ENCODE measurements at regions not wholly inside any gene's neighbourhood (a gene's known extent, or its start where the extent isn't known, plus 50 kb on each side); places are given as distances from the start of the nearest gene placed in this dataset.

DNA sequence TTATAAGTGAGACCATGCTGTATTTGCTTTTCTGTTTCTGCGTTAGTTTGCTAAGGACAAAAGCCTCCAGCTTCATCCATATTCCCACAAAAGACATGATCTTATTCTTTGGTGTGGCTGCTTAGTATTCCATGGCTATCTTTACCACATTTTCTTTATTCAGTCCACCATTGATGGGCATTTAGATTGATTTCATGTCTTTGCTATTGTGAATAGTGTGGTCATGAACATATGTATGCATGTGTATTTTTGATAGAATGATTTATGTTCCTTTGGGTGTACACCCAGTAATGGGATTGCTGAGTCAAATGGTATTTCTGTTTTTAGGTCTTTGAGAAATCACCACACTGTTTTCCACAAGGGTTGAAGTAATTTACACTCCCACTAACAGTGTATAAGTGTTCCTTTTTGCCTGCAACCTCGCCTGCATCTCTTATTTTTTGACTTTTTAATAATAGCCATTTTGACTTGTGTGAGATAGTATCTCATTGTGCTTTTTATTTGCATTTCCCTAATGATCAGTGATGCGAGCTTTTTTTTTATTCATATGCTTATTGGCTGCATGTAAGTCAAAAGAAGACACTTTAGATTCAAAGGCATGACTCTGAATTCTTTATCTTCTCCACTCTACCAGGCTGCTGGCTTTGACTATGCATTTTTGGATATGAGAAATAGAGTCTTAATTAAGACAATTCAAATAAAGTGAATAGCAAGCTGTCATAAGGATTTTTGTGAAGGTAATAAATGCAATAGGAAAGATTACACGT, 183.3 kb upstream of the SYNPR start:
- no peak for TF ChIP-seq SIN3A (IDR thresholded peaks at IDR 0.05; ENCODE audit: borderline replicate concordance, insufficient read depth, low read length)
- no peak for TF ChIP-seq FOXP2 (optimal IDR thresholded peaks at IDR 0.05; ENCODE audit: borderline replicate concordance, extremely low read depth, extremely low read length, insufficient read depth)
- TF ChIP-seq POLR2AphosphoS5 (IDR thresholded peaks at IDR 0.05; ENCODE audit: low read depth, low read length): no peak
- TF ChIP-seq TAF1 (IDR thresholded peaks at IDR 0.05; ENCODE audit: borderline replicate concordance, insufficient read depth, low read length): no peak
- no peak for TF ChIP-seq REST (IDR thresholded peaks at IDR 0.05; ENCODE audit: insufficient read depth in 1 of 2, low read depth in 2 of 2, low read length in 2 of 2)

- no peak for TF ChIP-seq SIN3A (IDR thresholded peaks at IDR 0.05; ENCODE audit: borderline replicate concordance, insufficient read depth, low read length)
- TF ChIP-seq REST (IDR thresholded peaks at IDR 0.05; ENCODE audit: insufficient read depth in 1 of 2, low read depth in 2 of 2, low read length in 2 of 2): no peak
- TF ChIP-seq TAF1 (IDR thresholded peaks at IDR 0.05; ENCODE audit: borderline replicate concordance, insufficient read depth, low read length): no peak
- no peak for TF ChIP-seq FOXP2 (optimal IDR thresholded peaks at IDR 0.05; ENCODE audit: borderline replicate concordance, extremely low read depth, extremely low read length, insufficient read depth)
- TF ChIP-seq POLR2AphosphoS5 (IDR thresholded peaks at IDR 0.05; ENCODE audit: low read depth, low read length): no peak
Measured at GRCh38 chr3:63096248-63097058, 181.7 kb upstream of the SYNPR start.

DNA sequence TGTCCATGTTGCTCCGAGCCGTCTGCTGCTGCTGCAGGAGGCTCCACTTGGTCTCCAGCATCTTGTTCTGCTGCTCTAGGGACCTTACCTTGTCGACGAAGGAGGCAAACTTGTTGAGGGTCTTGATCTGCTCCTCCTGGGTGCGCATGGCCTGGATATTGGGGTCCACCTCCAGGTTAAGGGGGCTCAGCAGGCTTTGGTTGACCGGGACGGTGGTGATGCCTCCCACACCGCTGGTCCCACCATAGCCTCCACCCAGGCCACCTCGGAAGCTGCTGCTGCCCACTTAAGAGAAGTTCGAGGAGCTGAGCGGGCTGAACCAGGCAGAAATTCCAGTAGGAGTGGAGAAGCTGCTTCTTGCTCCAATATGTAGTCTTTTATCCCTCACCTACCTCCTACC, 180.7 kb upstream of the SYNPR start:
- TF ChIP-seq FOXP2 (optimal IDR thresholded peaks at IDR 0.05; ENCODE audit: borderline replicate concordance, extremely low read depth, extremely low read length, insufficient read depth) (no peak), REST (IDR thresholded peaks at IDR 0.05; ENCODE audit: insufficient read depth in 1 of 2, low read depth in 2 of 2, low read length in 2 of 2) (no peak), POLR2AphosphoS5 (IDR thresholded peaks at IDR 0.05; ENCODE audit: low read depth, low read length) (no peak), SIN3A (IDR thresholded peaks at IDR 0.05; ENCODE audit: borderline replicate concordance, insufficient read depth, low read length) (no peak), TAF1 (IDR thresholded peaks at IDR 0.05; ENCODE audit: borderline replicate concordance, insufficient read depth, low read length) (no peak)

DNA sequence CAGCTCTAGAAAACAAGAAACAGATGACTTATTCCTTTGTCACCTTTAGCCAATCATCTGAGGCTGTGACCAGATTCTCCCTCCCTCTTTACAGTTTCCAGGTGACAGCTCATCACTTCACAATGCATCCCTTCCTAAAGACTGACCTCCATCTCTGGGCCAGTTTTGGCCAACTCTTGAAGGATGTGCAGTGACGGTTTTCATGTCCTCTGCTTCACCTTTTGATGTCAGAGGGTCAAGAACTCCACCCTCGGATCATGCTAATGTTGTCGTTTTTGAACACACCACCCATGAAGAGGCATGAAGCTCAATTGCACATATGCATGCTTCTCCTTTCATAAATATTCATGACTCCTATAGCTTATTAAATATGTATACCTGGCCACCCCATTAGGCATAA, 161.2 kb upstream of the SYNPR start:
- no peak for TF ChIP-seq SIN3A (IDR thresholded peaks at IDR 0.05; ENCODE audit: borderline replicate concordance, insufficient read depth, low read length)
- no peak for TF ChIP-seq FOXP2 (optimal IDR thresholded peaks at IDR 0.05; ENCODE audit: borderline replicate concordance, extremely low read depth, extremely low read length, insufficient read depth)
- no peak for TF ChIP-seq TAF1 (IDR thresholded peaks at IDR 0.05; ENCODE audit: borderline replicate concordance, insufficient read depth, low read length)
- no peak for TF ChIP-seq REST (IDR thresholded peaks at IDR 0.05; ENCODE audit: insufficient read depth in 1 of 2, low read depth in 2 of 2, low read length in 2 of 2)
- no peak for TF ChIP-seq POLR2AphosphoS5 (IDR thresholded peaks at IDR 0.05; ENCODE audit: low read depth, low read length)
